ENCODE measurements at regions not wholly inside any gene's neighbourhood (a gene's known extent, or its start where the extent isn't known, plus 50 kb on each side); places are given as distances from the start of the nearest gene placed in this dataset.
"Not testable (repeated sequence)": the region's sequence is repeated elsewhere in the genome, so short reads cannot be mapped to it uniquely, and the experiment has no call there.

- no peak for DNase-seq
- no peak overlapping the region for H4K8ac ChIP-seq (ENCODE audit: low read depth, low read length)
- H3K27me3 ChIP-seq (ENCODE audit: insufficient read depth, low read length, poor library complexity), result no peaks in the 10 kb centered on the region
- H3K18ac ChIP-seq (ENCODE audit: low read length), result no peak overlapping the region
- H3K4me3 ChIP-seq (ENCODE audit: low read length), result no peak overlapping the region
- no peak overlapping the region for H2BK120ac ChIP-seq (ENCODE audit: low read depth, low read length)
- no peak overlapping the region for H3K9ac ChIP-seq (ENCODE audit: low read length)
- H2AK5ac ChIP-seq (ENCODE audit: low read length), result no peak overlapping the region
- no CpG with 5 or more reads among the region's 1 CpG for WGBS (ENCODE audit: extremely low coverage, insufficient coverage, low lambda C conversion rate)
- no peaks in the 10 kb centered on the region for H3K79me1 ChIP-seq (ENCODE audit: low read length)
- H3K27ac ChIP-seq (ENCODE audit: low read depth, low read length), result peak overlapping the region; percentile 10
- no peak overlapping the region for H2BK15ac ChIP-seq (replicated peaks; ENCODE audit: low read depth)
- H3K56ac ChIP-seq (ENCODE audit: low read length), result no peak overlapping the region
- H4K5ac ChIP-seq (ENCODE audit: low read length), result no peak overlapping the region
- no peak overlapping the region for H3K4ac ChIP-seq (ENCODE audit: low read depth, low read length)
- no peak overlapping the region for H3K23ac ChIP-seq (ENCODE audit: low read length)
- H3K4me1 ChIP-seq (ENCODE audit: control insufficient read depth, low read depth, low read length), result no peaks in the 10 kb centered on the region
- no peak overlapping the region for H3K4me2 ChIP-seq (ENCODE audit: low read length)
- H2BK5ac ChIP-seq (ENCODE audit: low read length), result no peak overlapping the region
- H3K79me2 ChIP-seq (ENCODE audit: control insufficient read depth, insufficient read depth, low read length), result no peaks in the 10 kb centered on the region
- no peaks in the 10 kb centered on the region for H3K36me3 ChIP-seq (ENCODE audit: control insufficient read depth, insufficient read depth, low read length)
Observed at GRCh38 chr3:56935811-56936210, 124.7 kb upstream of the SPATA12 start.

- not testable (repeated sequence) for H3K18ac ChIP-seq (ENCODE audit: low read length); H3K27me3 ChIP-seq (ENCODE audit: insufficient read depth, low read length, poor library complexity); H4K5ac ChIP-seq (ENCODE audit: low read length); H3K4me2 ChIP-seq (ENCODE audit: low read length); H3K36me3 ChIP-seq (ENCODE audit: control insufficient read depth, insufficient read depth, low read length); H2BK120ac ChIP-seq (ENCODE audit: low read depth, low read length); H3K4me1 ChIP-seq (ENCODE audit: control insufficient read depth, low read depth, low read length); H3K79me1 ChIP-seq (ENCODE audit: low read length); H3K9ac ChIP-seq (ENCODE audit: low read length); DNase-seq; H3K4ac ChIP-seq (ENCODE audit: low read depth, low read length); H3K27ac ChIP-seq (ENCODE audit: low read depth, low read length); H2AK5ac ChIP-seq (ENCODE audit: low read length); H3K79me2 ChIP-seq (ENCODE audit: control insufficient read depth, insufficient read depth, low read length); H3K4me3 ChIP-seq (ENCODE audit: low read length); H3K56ac ChIP-seq (ENCODE audit: low read length); H2BK5ac ChIP-seq (ENCODE audit: low read length); H3K23ac ChIP-seq (ENCODE audit: low read length); H2BK15ac ChIP-seq (replicated peaks; ENCODE audit: low read depth); H4K8ac ChIP-seq (ENCODE audit: low read depth, low read length)
- WGBS (ENCODE audit: extremely low coverage, insufficient coverage, low lambda C conversion rate), result no CpG with 5 or more reads among the region's 26 CpGs
Observed at GRCh38 chr3:56934481-56934880, 126.0 kb upstream of the SPATA12 start.

DNA sequence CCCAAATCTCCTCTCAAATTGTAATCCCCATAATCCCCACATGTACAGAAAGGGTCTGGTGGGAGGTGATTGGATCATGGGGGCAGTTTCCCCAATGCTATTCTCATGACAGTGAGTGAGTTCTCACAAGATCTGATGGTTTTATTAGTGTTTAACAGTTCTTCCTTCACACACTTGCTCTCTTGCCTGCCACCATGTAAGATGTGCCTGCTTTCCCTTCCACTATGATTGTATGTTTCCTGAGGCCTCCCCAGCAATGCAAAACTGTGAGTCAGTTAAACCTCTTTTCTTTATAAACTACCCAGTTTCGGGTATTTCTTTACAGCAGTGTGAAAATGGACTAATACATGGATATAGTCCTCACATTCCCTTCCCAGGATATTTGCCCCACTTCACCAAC is 126.7 kb upstream of the SPATA12 start:
- Histone ChIP-seq H2BK120ac (ENCODE audit: low read depth, low read length) (no peak overlapping the region), H3K18ac (ENCODE audit: low read length) (no peak overlapping the region), H3K4ac (ENCODE audit: low read depth, low read length) (no peak overlapping the region), H3K9ac (ENCODE audit: low read length) (no peak overlapping the region), H3K79me2 (ENCODE audit: control insufficient read depth, insufficient read depth, low read length) (no peaks in the 10 kb centered on the region), H3K27ac (ENCODE audit: low read depth, low read length) (no peak overlapping the region), H4K5ac (ENCODE audit: low read length) (no peak overlapping the region), H3K4me3 (ENCODE audit: low read length) (no peak overlapping the region), H3K27me3 (ENCODE audit: insufficient read depth, low read length, poor library complexity) (no peaks in the 10 kb centered on the region), H2BK15ac (replicated peaks; ENCODE audit: low read depth) (no peak overlapping the region), H3K56ac (ENCODE audit: low read length) (no peak overlapping the region), H4K8ac (ENCODE audit: low read depth, low read length) (no peak overlapping the region), H2BK5ac (ENCODE audit: low read length) (no peak overlapping the region), H3K36me3 (ENCODE audit: control insufficient read depth, insufficient read depth, low read length) (no peaks in the 10 kb centered on the region), H3K4me1 (ENCODE audit: control insufficient read depth, low read depth, low read length) (no peaks in the 10 kb centered on the region), H3K4me2 (ENCODE audit: low read length) (no peak overlapping the region), H2AK5ac (ENCODE audit: low read length) (no peak overlapping the region), H3K79me1 (ENCODE audit: low read length) (no peaks in the 10 kb centered on the region), H3K23ac (ENCODE audit: low read length) (no peak overlapping the region)
- no peak for DNase-seq
- no CpG with 5 or more reads among the region's 1 CpG for WGBS (ENCODE audit: extremely low coverage, insufficient coverage, low lambda C conversion rate)

GRCh38 chr3:56932866-56933265 is 127.6 kb upstream of the SPATA12 start:
- no peak overlapping the region for H3K4me2 ChIP-seq (ENCODE audit: low read length)
- peaks cover 5% of the 10 kb centered on the region for H3K4me1 ChIP-seq (ENCODE audit: control insufficient read depth, low read depth, low read length)
- no peak overlapping the region for H3K9ac ChIP-seq (ENCODE audit: low read length)
- H2AK5ac ChIP-seq (ENCODE audit: low read length), result no peak overlapping the region
- no peak overlapping the region for H3K23ac ChIP-seq (ENCODE audit: low read length)
- no peak overlapping the region for H3K4ac ChIP-seq (ENCODE audit: low read depth, low read length)
- no peaks in the 10 kb centered on the region for H3K79me2 ChIP-seq (ENCODE audit: control insufficient read depth, insufficient read depth, low read length)
- no peak overlapping the region for H4K5ac ChIP-seq (ENCODE audit: low read length)
- no peaks in the 10 kb centered on the region for H3K36me3 ChIP-seq (ENCODE audit: control insufficient read depth, insufficient read depth, low read length)
- H3K56ac ChIP-seq (ENCODE audit: low read length), result no peak overlapping the region
- no peak overlapping the region for H2BK5ac ChIP-seq (ENCODE audit: low read length)
- WGBS (ENCODE audit: extremely low coverage, insufficient coverage, low lambda C conversion rate), result no CpG with 5 or more reads among the region's 3 CpGs
- no peak for DNase-seq
- no peaks in the 10 kb centered on the region for H3K27me3 ChIP-seq (ENCODE audit: insufficient read depth, low read length, poor library complexity)
- no peak overlapping the region for H3K27ac ChIP-seq (ENCODE audit: low read depth, low read length)
- no peak overlapping the region for H3K18ac ChIP-seq (ENCODE audit: low read length)
- no peak overlapping the region for H2BK120ac ChIP-seq (ENCODE audit: low read depth, low read length)
- no peaks in the 10 kb centered on the region for H3K79me1 ChIP-seq (ENCODE audit: low read length)
- H3K4me3 ChIP-seq (ENCODE audit: low read length), result no peak overlapping the region
- H4K8ac ChIP-seq (ENCODE audit: low read depth, low read length), result no peak overlapping the region
- H2BK15ac ChIP-seq (replicated peaks; ENCODE audit: low read depth), result no peak overlapping the region

GRCh38 chr3:56931836-56932235 is 128.6 kb upstream of the SPATA12 start:
- no peak overlapping the region for H3K27ac ChIP-seq (ENCODE audit: low read depth, low read length)
- no peak overlapping the region for H2BK15ac ChIP-seq (replicated peaks; ENCODE audit: low read depth)
- no peak overlapping the region for H3K18ac ChIP-seq (ENCODE audit: low read length)
- no peak overlapping the region for H4K8ac ChIP-seq (ENCODE audit: low read depth, low read length)
- no peak overlapping the region for H3K4me3 ChIP-seq (ENCODE audit: low read length)
- H3K79me1 ChIP-seq (ENCODE audit: low read length), result no peaks in the 10 kb centered on the region
- no peak for DNase-seq
- no peak overlapping the region for H3K56ac ChIP-seq (ENCODE audit: low read length)
- no peak overlapping the region for H2BK120ac ChIP-seq (ENCODE audit: low read depth, low read length)
- no peak overlapping the region for H3K9ac ChIP-seq (ENCODE audit: low read length)
- H3K4me2 ChIP-seq (ENCODE audit: low read length), result no peak overlapping the region
- H3K79me2 ChIP-seq (ENCODE audit: control insufficient read depth, insufficient read depth, low read length), result no peaks in the 10 kb centered on the region
- no peak overlapping the region for H4K5ac ChIP-seq (ENCODE audit: low read length)
- no peak overlapping the region for H2AK5ac ChIP-seq (ENCODE audit: low read length)
- peaks cover 5% of the 10 kb centered on the region for H3K4me1 ChIP-seq (ENCODE audit: control insufficient read depth, low read depth, low read length)
- no peaks in the 10 kb centered on the region for H3K27me3 ChIP-seq (ENCODE audit: insufficient read depth, low read length, poor library complexity)
- H3K23ac ChIP-seq (ENCODE audit: low read length), result no peak overlapping the region
- no peak overlapping the region for H3K4ac ChIP-seq (ENCODE audit: low read depth, low read length)
- H3K36me3 ChIP-seq (ENCODE audit: control insufficient read depth, insufficient read depth, low read length), result no peaks in the 10 kb centered on the region
- H2BK5ac ChIP-seq (ENCODE audit: low read length), result no peak overlapping the region

DNA sequence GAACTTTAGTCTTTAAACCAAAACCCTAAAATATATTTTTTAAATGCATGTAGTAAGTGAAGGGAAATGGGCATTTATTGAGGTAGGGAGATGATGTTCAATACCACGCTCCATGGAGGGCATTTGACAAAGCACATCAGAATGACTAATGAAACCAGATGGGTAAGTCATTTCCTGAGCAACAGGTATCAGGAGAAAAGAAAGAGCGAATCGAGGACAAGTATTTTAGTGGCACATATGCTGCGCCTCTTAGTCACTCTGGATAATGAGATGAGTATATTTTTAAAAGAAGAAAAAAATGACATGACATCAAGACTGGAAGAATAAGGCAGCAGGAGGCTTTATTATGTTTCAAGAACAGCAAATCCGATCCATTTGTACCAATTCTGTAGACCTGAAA is 129.0 kb upstream of the ARHGEF3 start:
- Histone ChIP-seq H3K23ac (ENCODE audit: low read length) (no peak overlapping the region), H4K5ac (ENCODE audit: low read length) (no peak overlapping the region), H3K9ac (ENCODE audit: low read length) (no peak overlapping the region), H3K18ac (ENCODE audit: low read length) (no peak overlapping the region), H2AK5ac (ENCODE audit: low read length) (no peak overlapping the region), H3K27ac (ENCODE audit: low read depth, low read length) (no peak overlapping the region), H3K4me1 (ENCODE audit: control insufficient read depth, low read depth, low read length) (peaks cover 5% of the 10 kb centered on the region), H3K4me3 (ENCODE audit: low read length) (no peak overlapping the region), H3K79me1 (ENCODE audit: low read length) (no peaks in the 10 kb centered on the region), H3K36me3 (ENCODE audit: control insufficient read depth, insufficient read depth, low read length) (no peaks in the 10 kb centered on the region), H3K56ac (ENCODE audit: low read length) (no peak overlapping the region), H2BK120ac (ENCODE audit: low read depth, low read length) (no peak overlapping the region), H3K4me2 (ENCODE audit: low read length) (no peak overlapping the region), H4K8ac (ENCODE audit: low read depth, low read length) (no peak overlapping the region), H3K27me3 (ENCODE audit: insufficient read depth, low read length, poor library complexity) (no peaks in the 10 kb centered on the region), H3K79me2 (ENCODE audit: control insufficient read depth, insufficient read depth, low read length) (no peaks in the 10 kb centered on the region), H3K4ac (ENCODE audit: low read depth, low read length) (no peak overlapping the region), H2BK15ac (replicated peaks; ENCODE audit: low read depth) (no peak overlapping the region), H2BK5ac (ENCODE audit: low read length) (no peak overlapping the region)
- DNase-seq, result no peak
- no CpG with 5 or more reads among the region's 5 CpGs for WGBS (ENCODE audit: extremely low coverage, insufficient coverage, low lambda C conversion rate)
